H9 (cell line): ENCODE measurements at regions not wholly inside any gene's neighbourhood (a gene's known extent, or its start where the extent isn't known, plus 50 kb on each side); places are given as distances from the start of the nearest gene placed in this dataset.

Source experiments
- DNase-seq: peaks from one replicate; pipeline ENCODE4 v3.0.0-alpha.2; 2017
- H2AFZ ChIP-seq: one replicate; pipeline ENCODE4 v1.6.1; 2013; ENCODE audit warnings: mild to moderate bottlenecking, low read length, control low read depth, moderate library complexity
- H2AK5ac ChIP-seq: 2 replicates; pipeline ENCODE4 v1.6.1; 2013; ENCODE audit warnings: low read length, control low read depth, mixed read lengths; ENCODE audit not compliant: insufficient read length
- H2BK120ac ChIP-seq: one replicate; pipeline ENCODE4 v1.6.1; 2013; ENCODE audit warnings: low read depth, mild to moderate bottlenecking, low read length, control low read depth, inconsistent platforms; ENCODE audit not compliant: poor library complexity, severe bottlenecking
- H2BK12ac ChIP-seq: 2 replicates; pipeline ENCODE4 v1.6.1; 2013; ENCODE audit warnings: low read length, control low read depth, mixed read lengths, low read depth; ENCODE audit not compliant: insufficient read length
- H2BK15ac ChIP-seq: 2 replicates; pipeline ENCODE4 v1.6.1; 2013; ENCODE audit warnings: low read depth, low read length, control low read depth
- H2BK20ac ChIP-seq: one replicate; pipeline ENCODE4 v1.6.1; 2013; ENCODE audit warnings: low read depth, mild to moderate bottlenecking, low read length, control low read depth, inconsistent platforms; ENCODE audit not compliant: poor library complexity, severe bottlenecking
- H2BK5ac ChIP-seq: 2 replicates; pipeline ENCODE4 v1.6.1; 2013; ENCODE audit warnings: low read length, control low read depth, mixed read lengths; ENCODE audit not compliant: insufficient read length
- H3K14ac ChIP-seq: 2 replicates; pipeline ENCODE4 v1.6.1; 2013; ENCODE audit warnings: low read length, control low read depth; ENCODE audit not compliant: insufficient read depth
- H3K18ac ChIP-seq: 2 replicates; pipeline ENCODE4 v1.6.1; 2013; ENCODE audit warnings: low read depth, mild to moderate bottlenecking, mixed read lengths, low read length, control low read depth; ENCODE audit not compliant: insufficient read length
- H3K23ac ChIP-seq: 2 replicates; pipeline ENCODE4 v1.6.1; 2013; ENCODE audit warnings: low read length, control low read depth, mixed read lengths, low read depth; ENCODE audit not compliant: insufficient read length
- H3K23me2 ChIP-seq: 2 replicates; pipeline ENCODE4 v1.6.1; 2013; ENCODE audit warnings: low read depth, mild to moderate bottlenecking, mixed read lengths, low read length, control low read depth; ENCODE audit not compliant: insufficient read length, poor library complexity, severe bottlenecking
- H3K27ac ChIP-seq: 2 replicates; pipeline ENCODE4 v1.5.1; 2013; ENCODE audit warnings: low read length, control low read depth, mixed read lengths, low read depth; ENCODE audit not compliant: insufficient read length
- H3K27me3 ChIP-seq: 2 replicates; pipeline ENCODE4 v1.6.1; 2013; ENCODE audit warnings: low read length, control low read depth, inconsistent platforms; ENCODE audit not compliant: insufficient read depth
- H3K4ac ChIP-seq: 2 replicates; pipeline ENCODE4 v1.6.1; 2013; ENCODE audit warnings: low read depth, mild to moderate bottlenecking, control low read depth, inconsistent platforms, low read length, moderate library complexity
- H3K4me1 ChIP-seq: 2 replicates; pipeline ENCODE4 v1.6.1; 2013; ENCODE audit warnings: low read length, control low read depth, inconsistent platforms; ENCODE audit not compliant: insufficient read depth
- H3K4me2 ChIP-seq: 2 replicates; pipeline ENCODE4 v1.6.1; 2013; ENCODE audit warnings: low read length, control low read depth, mixed read lengths; ENCODE audit not compliant: insufficient read length, insufficient read depth
- H3K56ac ChIP-seq: 2 replicates; pipeline ENCODE4 v1.6.1; 2013; ENCODE audit warnings: low read depth, mild to moderate bottlenecking, mixed read lengths, low read length, control low read depth; ENCODE audit not compliant: insufficient read length
- H3K79me1 ChIP-seq: 2 replicates; pipeline ENCODE4 v1.6.1; 2013; ENCODE audit warnings: low read depth, mild to moderate bottlenecking, moderate library complexity, low read length, control low read depth, inconsistent platforms; ENCODE audit not compliant: insufficient read depth, poor library complexity, severe bottlenecking
- H3K79me2 ChIP-seq: 2 replicates; pipeline ENCODE4 v1.6.1; 2013; ENCODE audit warnings: low read length, control low read depth, inconsistent platforms; ENCODE audit not compliant: insufficient read depth
- H3K9ac ChIP-seq: 2 replicates; pipeline ENCODE4 v1.6.1; 2013; ENCODE audit warnings: low read length, control low read depth, mixed read lengths; ENCODE audit not compliant: insufficient read length; ENCODE audit errors: extremely low read depth
- H3K9me3 ChIP-seq: one replicate; pipeline ENCODE4 v1.6.1; 2013; ENCODE audit warnings: low read depth, low read length, inconsistent platforms; ENCODE audit not compliant: control insufficient read depth
- H3T11ph ChIP-seq: one replicate; pipeline ENCODE4 v1.6.1; 2013; ENCODE audit warnings: mild to moderate bottlenecking, low read length, control low read depth, inconsistent platforms
- H4K20me1 ChIP-seq: one replicate; pipeline ENCODE4 v1.6.1; 2013; ENCODE audit not compliant: control insufficient read depth, insufficient read length, insufficient read depth
- H4K5ac ChIP-seq: 2 replicates; pipeline ENCODE4 v1.6.1; 2013; ENCODE audit warnings: low read depth, mild to moderate bottlenecking, mixed read lengths, low read length, control low read depth; ENCODE audit not compliant: insufficient read length
- H4K8ac ChIP-seq: replicated peaks from 2 replicates; pipeline ENCODE4 v1.6.1; 2013; ENCODE audit warnings: low read length, control low read depth, mixed read lengths, low read depth; ENCODE audit not compliant: insufficient read length
- H4K91ac ChIP-seq: 2 replicates; pipeline ENCODE4 v1.6.1; 2013; ENCODE audit warnings: low read depth, mild to moderate bottlenecking, moderate library complexity, mixed read lengths, low read length, control low read depth; ENCODE audit not compliant: insufficient read length
- H3K27ac Mint-ChIP-seq, 3 experiments: 2 replicates in 2 of 3; 3 replicates in 1 of 3; pipeline ENCODE4 v1.8.0; 2020 to 2021; ENCODE audit warnings: mixed read lengths in 3 of 3, mild to moderate bottlenecking in 1 of 3, moderate library complexity in 1 of 3
- H3K27me3 Mint-ChIP-seq: 2 replicates; pipeline ENCODE4 v1.8.0; 2021; ENCODE audit warnings: low read depth, mild to moderate bottlenecking, moderate library complexity, mixed read lengths
- H3K36me3 Mint-ChIP-seq, 3 experiments: 2 replicates in 2 of 3; 3 replicates in 1 of 3; pipeline ENCODE4 v1.8.0; 2020 to 2021; ENCODE audit warnings: low read depth in 3 of 3, mixed read lengths in 3 of 3; ENCODE audit not compliant: insufficient read depth in 1 of 3
- H3K4me1 Mint-ChIP-seq, 2 experiments: 2 replicates each; pipeline ENCODE4 v1.8.0; 2020; ENCODE audit warnings: mixed read lengths in 2 of 2
- H3K4me3 Mint-ChIP-seq, 2 experiments: 2 replicates in 1 of 2; 3 replicates in 1 of 2; pipeline ENCODE4 v1.8.0; 2020 to 2021; ENCODE audit warnings: mild to moderate bottlenecking in 2 of 2, mixed read lengths in 2 of 2, moderate library complexity in 1 of 2
- H3K9me3 Mint-ChIP-seq, 2 experiments: 2 replicates in 1 of 2; 3 replicates in 1 of 2; pipeline ENCODE4 v1.8.0; 2020; ENCODE audit warnings: mild to moderate bottlenecking in 2 of 2, mixed read lengths in 2 of 2, moderate library complexity in 1 of 2
- CTCF ChIP-seq: fragments of 200-600 bp; sonication (generic); conservative IDR thresholded peaks from 3 replicates; pipeline ENCODE4 v1.8.0; 2021; ENCODE audit warnings: antibody characterized with exemption, mild to moderate bottlenecking
- WGBS: extraction: QIAGEN DNeasy Blood & Tissue Kit; methylation state at CpG from one replicate; pipeline ENCODE4 v1.1.7; 2013; ENCODE audit warnings: missing lambda C conversion rate, low lambda C conversion rate, mixed read lengths; ENCODE audit not compliant: insufficient read length; ENCODE audit errors: extremely low coverage; 5-methylcytosine and 5-hydroxymethylcytosine counted together

GRCh38 chr10:59019603-59020002, 156.8 kb upstream of the PHYHIPL start:
- Mint-ChIP-seq H3K27me3 (no peaks in the 10 kb centered on the region; the same call in 1 of the 2 replicates), H3K4me1 (peaks cover 6 to 8% of the 10 kb centered on the region in 2 experiments), H3K9me3 (no peaks in the 10 kb centered on the region), H3K27ac (no peak overlapping the region; a peak in 1 of 7 replicates), H3K4me3 (no peak overlapping the region), H3K36me3 (no peaks in the 10 kb centered on the region)
- no peak overlapping the region for H3K18ac ChIP-seq
- H2AK5ac ChIP-seq, result no peak overlapping the region
- no peak overlapping the region for H2BK120ac ChIP-seq
- no peak overlapping the region for H4K91ac ChIP-seq
- H4K5ac ChIP-seq, result no peak overlapping the region
- no CpG with 5 or more reads among the region's 3 CpGs for WGBS
- H4K8ac ChIP-seq, result no peak overlapping the region
- no peak for TF ChIP-seq CTCF
- H3K56ac ChIP-seq, result no peak overlapping the region
- H3K79me2 ChIP-seq, result no peaks in the 10 kb centered on the region
- H3K23ac ChIP-seq, result no peak overlapping the region
- no peaks in the 10 kb centered on the region for H3K27me3 ChIP-seq
- H3K14ac ChIP-seq, result no peak overlapping the region
- no peak overlapping the region for H3T11ph ChIP-seq
- H2AFZ ChIP-seq, result no peak overlapping the region
- no peaks in the 10 kb centered on the region for H3K23me2 ChIP-seq
- H3K4me2 ChIP-seq, result no peak overlapping the region
- no peak overlapping the region for H2BK5ac ChIP-seq
- DNase-seq, result no peak
- H2BK12ac ChIP-seq, result no peak overlapping the region
- no peak overlapping the region for H2BK15ac ChIP-seq
- no peaks in the 10 kb centered on the region for H3K4me1 ChIP-seq
- no peaks in the 10 kb centered on the region for H3K9me3 ChIP-seq
- no peaks in the 10 kb centered on the region for H4K20me1 ChIP-seq
- H3K79me1 ChIP-seq, result no peaks in the 10 kb centered on the region
- no peak overlapping the region for H3K9ac ChIP-seq
- no peak overlapping the region for H2BK20ac ChIP-seq
- H3K4ac ChIP-seq, result no peak overlapping the region
- no peak overlapping the region for H3K27ac ChIP-seq
